HepG2 (cell line): ENCODE measurements at regions not wholly inside any gene's neighbourhood (a gene's known extent, or its start where the extent isn't known, plus 50 kb on each side); places are given as distances from the start of the nearest gene placed in this dataset.

Source experiments
- ATAC-seq: fragments of 200-7000 bp; cut with Tn5 transposase; 3 replicates; pipeline ENCODE4 v1.9.1; 2020; ENCODE audit warnings: mild to moderate bottlenecking, moderate library complexity
- BruUV-seq: library from RNA; stranded (reverse); fragments of 400-500 nt; replicated peaks from 2 replicates; lab custom pipeline; 2021; lab: Mats Ljungman, UMichigan
- CTCF ChIA-PET: fragments of 300-600 bp; formaldehyde crosslinking; extraction: SDS; loops from one replicate; lab custom pipeline; 2021; ENCODE audit warnings: low total read pairs, inconsistent platforms, low intra/inter-chr PET ratio; lab: Yijun Ruan, JAX
- POLR2A ChIA-PET: fragments of 350-600 bp; sonication (Branson Sonifier 250); formaldehyde crosslinking; loops from one replicate; lab custom pipeline; 2020; ENCODE audit warnings: antibody characterized with exemption, inconsistent platforms; lab: Yijun Ruan, JAX
- DNase-seq: peaks from one replicate; pipeline ENCODE4 v3.0.0-alpha.2; 2015; ENCODE audit warnings: low spot score
- FAIRE-seq: peaks from 3 replicates; lab custom pipeline; 2011; peaks lifted over from hg19 to GRCh38; lab: Jason Lieb, UNC
- H2AFZ ChIP-seq: one replicate; pipeline ENCODE4 v1.6.1; 2011; ENCODE audit warnings: low read length, inconsistent platforms
- H3K27ac ChIP-seq: fragments of 300-600 bp; 3 replicates; pipeline ENCODE4 v1.8.0; 2011; ENCODE audit warnings: mixed run types, mild to moderate bottlenecking, mixed read lengths, low read length, inconsistent platforms; ENCODE audit not compliant: insufficient read depth; ENCODE audit errors: extremely low read length
- H3K27me3 ChIP-seq, 2 experiments: fragments of 200-600 bp in 1 of 2; 2 replicates in 1 of 2; 3 replicates in 1 of 2; pipeline versions ENCODE4 v1.6.0 to v1.8.0; 2011; ENCODE audit warnings: low read length in 2 of 2, mild to moderate bottlenecking in 2 of 2, moderate library complexity in 2 of 2, inconsistent platforms in 1 of 2; ENCODE audit not compliant: insufficient read depth in 2 of 2, control insufficient read depth in 1 of 2
- H3K36me3 ChIP-seq, 2 experiments: fragments of 200-600 bp in 1 of 2; replicated peaks in 1 of 2; 2 replicates in 1 of 2; 3 replicates in 1 of 2; pipeline versions ENCODE4 v1.5.1 to v1.8.0; 2011; ENCODE audit warnings: low read length in 2 of 2, inconsistent platforms in 1 of 2; ENCODE audit not compliant: insufficient read depth in 2 of 2, control insufficient read depth in 1 of 2
- H3K4me1 ChIP-seq: 2 replicates; pipeline ENCODE4 v1.5.1; 2012; ENCODE audit warnings: low read length, inconsistent platforms; ENCODE audit not compliant: insufficient read depth
- H3K4me2 ChIP-seq: 2 replicates; pipeline ENCODE4 v1.6.0; 2011; ENCODE audit warnings: low read depth, low read length, inconsistent platforms
- H3K4me3 ChIP-seq, 3 experiments: fragments of 200-600 bp in 1 of 3; sonication (generic), shearing (Covaris generic) in 1 of 3; replicated peaks in 1 of 3; 2 replicates each; pipeline ENCODE4 v1.5.1; 2011 to 2016; ENCODE audit warnings: low read length in 3 of 3, inconsistent platforms in 2 of 3, low read depth in 2 of 3, mild to moderate bottlenecking in 2 of 3, control low read depth in 1 of 3, mixed read lengths in 1 of 3; ENCODE audit not compliant: insufficient read depth in 1 of 3
- H3K79me2 ChIP-seq: one replicate; pipeline ENCODE4 v1.6.1; 2011; ENCODE audit warnings: low read length, inconsistent platforms; ENCODE audit not compliant: insufficient read depth
- H3K9ac ChIP-seq: 2 replicates; pipeline ENCODE4 v1.6.0; 2011; ENCODE audit warnings: mild to moderate bottlenecking, low read depth, low read length, inconsistent platforms; ENCODE audit not compliant: insufficient read depth
- H3K9me3 ChIP-seq: 2 replicates; pipeline ENCODE4 v1.5.1; 2012; ENCODE audit warnings: mild to moderate bottlenecking, low read length
- H4K20me1 ChIP-seq: 2 replicates; pipeline ENCODE4 v1.6.0; 2011; ENCODE audit warnings: inconsistent platforms, mild to moderate bottlenecking, low read length, moderate library complexity; ENCODE audit not compliant: insufficient read depth
- MXD1 ChIP-seq: sonication (generic); formaldehyde crosslinking; IDR thresholded peaks from 2 replicates; pipeline ENCODE4 v1.4.0; 2020; ENCODE audit warnings: mild to moderate bottlenecking, missing genetic modification reagents
- NCOA5 ChIP-seq: sonication (generic); formaldehyde crosslinking; IDR thresholded peaks from 2 replicates; pipeline ENCODE4 v1.4.0; 2020; ENCODE audit warnings: missing genetic modification reagents
- NFRKB ChIP-seq: fragments of 450-650 bp; IDR thresholded peaks from 2 replicates; pipeline ENCODE4 v1.6.1; 2017
- SALL1 ChIP-seq: sonication (generic); formaldehyde crosslinking; IDR thresholded peaks from 2 replicates; pipeline ENCODE4 v1.8.0; 2022; ENCODE audit warnings: mild to moderate bottlenecking, missing genetic modification reagents
- SRSF9 ChIP-seq: fragments of 200-400 bp; formaldehyde crosslinking; IDR thresholded peaks from 2 replicates; pipeline ENCODE4 v1.6.1; 2018; ENCODE audit warnings: borderline replicate concordance, mild to moderate bottlenecking, low read depth, low read length; ENCODE audit not compliant: insufficient read depth, poor library complexity, severe bottlenecking
- U2AF1 ChIP-seq: fragments of 200-400 bp; formaldehyde crosslinking; optimal IDR thresholded peaks from 2 replicates; pipeline ENCODE3; 2017; ENCODE audit warnings: mild to moderate bottlenecking, low read depth, low read length
- ZBTB42 ChIP-seq: sonication (generic); formaldehyde crosslinking; IDR thresholded peaks from 2 replicates; pipeline ENCODE4 v1.5.0; 2020; ENCODE audit warnings: mild to moderate bottlenecking, missing genetic modification reagents
- ZNF350 ChIP-seq: sonication (generic); formaldehyde crosslinking; IDR thresholded peaks from 2 replicates; pipeline ENCODE4 v1.4.0; 2020; ENCODE audit warnings: mild to moderate bottlenecking, low read depth, missing genetic modification reagents, borderline replicate concordance
- ZNF576 ChIP-seq: sonication (generic); formaldehyde crosslinking; IDR thresholded peaks from 2 replicates; pipeline ENCODE4 v1.4.0; 2020; ENCODE audit warnings: mild to moderate bottlenecking, missing genetic modification reagents
- WGBS: methylation state at CpG from one replicate; pipeline ENCODE4 v1.1.6; 2017; ENCODE audit warnings: low lambda C conversion rate; 5-methylcytosine and 5-hydroxymethylcytosine counted together
- in situ Hi-C: cut with HindIII; loops from 2 replicates; pipeline ENCODE4 v1.10.0; 2017; ENCODE audit warnings: low pct_unique_long_range_greater_than_20kb; ENCODE audit not compliant: extremely low pct_ligation_motif_present
- intact Hi-C: fragments of 100-400 bp; cut with micrococcal nuclease; formaldehyde crosslinking; loops from one replicate; pipeline ENCODE4 v1.10.0; 2022; ENCODE audit not compliant: unreplicated experiment

DNA sequence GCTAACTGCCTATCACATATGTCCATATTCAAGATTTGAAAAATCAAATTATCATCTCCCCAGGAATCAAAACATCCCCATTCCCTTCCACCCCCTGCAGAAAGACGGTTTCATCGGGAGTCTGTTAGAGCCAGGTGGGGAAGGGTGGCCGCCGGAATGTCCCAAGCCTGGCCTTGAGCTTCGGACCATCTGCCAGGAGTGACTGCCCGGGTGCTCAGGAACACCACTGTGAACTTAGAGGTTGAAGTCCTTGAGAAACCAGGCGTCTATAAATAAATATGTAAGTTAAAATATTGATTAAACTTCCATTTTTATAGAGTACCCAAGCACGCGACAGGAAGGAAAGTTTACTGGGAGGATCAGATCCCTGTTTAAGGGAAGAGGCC is 250.8 kb downstream of the DLL1 start (continued):
- TF ChIP-seq ZNF576 (CRISPR knock-in tag) = no peak
- TF ChIP-seq SALL1 (CRISPR knock-in tag) = peak; percentile 57; the same call in 1 of the 2 replicates
- TF ChIP-seq, all 625 proteins: peak for 2

DNA sequence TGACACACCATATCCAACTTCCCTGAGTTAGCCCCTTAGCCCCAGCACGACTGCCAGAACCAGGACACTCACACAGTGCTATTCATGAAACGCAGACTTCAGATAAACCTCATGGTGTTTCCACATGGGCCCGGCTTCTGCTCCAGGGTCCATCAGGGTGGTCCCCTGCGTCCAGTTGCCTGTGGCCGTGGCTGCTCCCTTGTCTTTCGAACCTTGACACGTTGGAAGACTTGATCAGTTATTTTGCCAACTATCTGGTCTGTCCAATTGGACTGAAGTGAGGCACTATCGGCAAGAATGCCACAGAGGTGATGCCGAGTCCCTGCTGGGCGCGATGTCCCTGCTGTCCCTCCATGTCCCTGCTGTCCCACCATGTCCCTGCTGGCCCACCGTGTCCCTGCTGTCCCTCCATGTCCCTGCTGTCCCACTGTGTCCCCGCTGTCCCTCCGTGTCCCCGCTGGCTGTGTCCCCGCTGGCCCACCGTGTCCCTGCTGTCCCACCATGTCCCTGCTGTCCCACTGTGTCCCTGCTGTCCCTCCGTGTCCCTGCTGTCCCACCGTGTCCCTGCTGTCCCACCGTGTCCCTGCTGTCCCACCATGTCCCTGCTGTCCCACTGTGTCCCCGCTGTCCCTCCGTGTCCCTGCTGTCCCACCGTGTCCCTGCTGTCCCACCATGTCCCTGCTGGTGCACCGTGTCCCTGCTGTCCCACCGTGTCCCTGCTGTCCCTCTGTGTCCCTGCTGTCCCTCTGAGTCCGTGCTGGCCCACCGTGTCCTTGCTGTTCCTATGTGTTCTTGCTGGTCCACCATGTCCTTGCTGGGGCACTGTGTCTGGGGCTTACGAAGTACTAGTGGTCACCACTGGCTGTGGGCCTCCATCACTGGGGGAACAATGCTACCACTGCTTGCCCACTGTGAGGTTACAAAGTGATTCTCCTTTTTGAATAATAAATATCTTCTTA is 251.4 kb downstream of the DLL1 start:
- H3K9ac ChIP-seq = no peak overlapping the region
- H3K4me2 ChIP-seq = no peak overlapping the region
- no peaks in the 10 kb centered on the region for H3K79me2 ChIP-seq
- WGBS = 35% methylated on average over 26 of the region's 28 CpGs
- FAIRE-seq (no peak), ATAC-seq (no peak), DNase-seq (no peak)
- no TSS peak for BruUV-seq
- H4K20me1 ChIP-seq = no peaks in the 10 kb centered on the region
- intact Hi-C loops (no loop called here), in situ Hi-C loops (no loop called here)
- H3K4me3 ChIP-seq = no peak overlapping the region
- no peaks in the 10 kb centered on the region for H3K9me3 ChIP-seq
- TF ChIP-seq ZNF350 (CRISPR knock-in tag) = no peak
- no peak for TF ChIP-seq ZBTB42 (CRISPR knock-in tag)
- no peak for TF ChIP-seq SRSF9
- no peak for TF ChIP-seq NFRKB
- TF ChIP-seq U2AF1 = no peak
- no peak for TF ChIP-seq NCOA5
- TF ChIP-seq MXD1 = no peak
- H2AFZ ChIP-seq = no peak overlapping the region
- H3K4me1 ChIP-seq = peaks cover 18% of the 10 kb centered on the region
- H3K27ac ChIP-seq = no peak overlapping the region
- H3K36me3 ChIP-seq = no peaks in the 10 kb centered on the region
- H3K27me3 ChIP-seq = peaks cover 5 to 65% of the 10 kb centered on the region in 2 experiments
- ChIA-PET POLR2A (no interaction called here), CTCF (no interaction called here)
